Upper lobe of right lung (tissue), 1 donor: ENCODE measurements at regions not wholly inside any gene's neighbourhood (a gene's known extent, or its start where the extent isn't known, plus 50 kb on each side); places are given as distances from the start of the nearest gene placed in this dataset.

Source experiments
- ATAC-seq: fragments of 200-7000 bp; cut with Tn5 transposase; one replicate; pipeline ENCODE4 v1.9.1; 2020; ENCODE audit warnings: mild to moderate bottlenecking, moderate library complexity
- DNase-seq: peaks from one replicate; pipeline ENCODE4 v3.0.0-alpha.2; 2020
- H3K27ac ChIP-seq: fragments of 200-600 bp; one replicate; pipeline ENCODE4 v1.8.0; 2022
- H3K27me3 ChIP-seq: fragments of 200-600 bp; one replicate; pipeline ENCODE4 v1.8.0; 2022; ENCODE audit warnings: mild to moderate bottlenecking
- H3K36me3 ChIP-seq: fragments of 200-600 bp; one replicate; pipeline ENCODE4 v1.8.0; 2022
- H3K4me1 ChIP-seq: fragments of 200-600 bp; one replicate; pipeline ENCODE4 v1.8.0; 2022
- H3K4me3 ChIP-seq: fragments of 200-600 bp; one replicate; pipeline ENCODE4 v1.8.0; 2022; ENCODE audit warnings: mild to moderate bottlenecking
- H3K9me3 ChIP-seq: fragments of 200-600 bp; one replicate; pipeline ENCODE4 v1.8.0; 2022
- CTCF ChIP-seq: fragments of 200-600 bp; IDR thresholded peaks from one replicate; pipeline ENCODE4 v1.8.0; 2022; ENCODE audit warnings: antibody characterized with exemption
- intact Hi-C: fragments of 100-400 bp; cut with DNase I; formaldehyde crosslinking; loops from one replicate; pipeline ENCODE4 v1.11.0; 2022
- donor health status: DM: no; HTN: yes; CAD: no; lungs with severe emphysema.

- Histone ChIP-seq H3K4me1 (no peaks in the 10 kb centered on the region), H3K27ac (no peak overlapping the region), H3K36me3 (no peaks in the 10 kb centered on the region), H3K9me3 (no peaks in the 10 kb centered on the region), H3K27me3 (no peaks in the 10 kb centered on the region), H3K4me3 (no peak overlapping the region)
- no peak for TF ChIP-seq CTCF
- intact Hi-C loops: no loop called here
- ATAC-seq (no peak), DNase-seq (no peak)
Observed at GRCh38 chr13:86572115-86572514, 772.9 kb upstream of the SLITRK6 start.

- no peaks in the 10 kb centered on the region for H3K4me1 ChIP-seq
- no peak for DNase-seq
- no peak overlapping the region for H3K27ac ChIP-seq
- TF ChIP-seq CTCF: no peak
- no peaks in the 10 kb centered on the region for H3K9me3 ChIP-seq
- intact Hi-C loops: no loop called here
- no peak for ATAC-seq
- H3K27me3 ChIP-seq: no peaks in the 10 kb centered on the region
- no peak overlapping the region for H3K4me3 ChIP-seq
- H3K36me3 ChIP-seq: no peaks in the 10 kb centered on the region
Observed at GRCh38 chr13:86579662-86580061, 780.4 kb upstream of the SLITRK6 start.

- Histone ChIP-seq H3K36me3 (no peaks in the 10 kb centered on the region), H3K27me3 (no peaks in the 10 kb centered on the region), H3K27ac (no peak overlapping the region), H3K4me3 (no peak overlapping the region), H3K9me3 (no peaks in the 10 kb centered on the region), H3K4me1 (no peaks in the 10 kb centered on the region)
- ATAC-seq (no peak), DNase-seq (no peak)
- intact Hi-C loops: no loop called here
- no peak for TF ChIP-seq CTCF
Observed at GRCh38 chr13:86581706-86582105, 782.5 kb upstream of the SLITRK6 start.

- no peak for TF ChIP-seq CTCF
- ATAC-seq (no peak), DNase-seq (no peak)
- H3K27ac ChIP-seq: no peak overlapping the region
- no peaks in the 10 kb centered on the region for H3K4me1 ChIP-seq
- intact Hi-C loops: no loop called here
- no peaks in the 10 kb centered on the region for H3K9me3 ChIP-seq
- H3K36me3 ChIP-seq: no peaks in the 10 kb centered on the region
- H3K27me3 ChIP-seq: no peaks in the 10 kb centered on the region
- no peak overlapping the region for H3K4me3 ChIP-seq
Observed at GRCh38 chr13:86584301-86584700, 785.1 kb upstream of the SLITRK6 start.

GRCh38 chr13:86585835-86586234 lies 786.6 kb upstream of the SLITRK6 start:
- no peaks in the 10 kb centered on the region for H3K4me1 ChIP-seq
- DNase-seq: no peak
- ATAC-seq: no peak
- H3K27ac ChIP-seq: no peak overlapping the region
- no peak overlapping the region for H3K4me3 ChIP-seq
- no peaks in the 10 kb centered on the region for H3K36me3 ChIP-seq
- intact Hi-C loops: no loop called here
- no peaks in the 10 kb centered on the region for H3K27me3 ChIP-seq
- H3K9me3 ChIP-seq: no peaks in the 10 kb centered on the region
- no peak for TF ChIP-seq CTCF

GRCh38 chr13:86591862-86592261 lies 792.6 kb upstream of the SLITRK6 start:
- Histone ChIP-seq H3K27me3 (no peaks in the 10 kb centered on the region), H3K36me3 (no peaks in the 10 kb centered on the region), H3K27ac (no peak overlapping the region), H3K9me3 (no peaks in the 10 kb centered on the region), H3K4me3 (no peak overlapping the region), H3K4me1 (no peaks in the 10 kb centered on the region)
- no peak for TF ChIP-seq CTCF
- ATAC-seq (no peak), DNase-seq (no peak)
- intact Hi-C loops: no loop called here
